Cardiac septum (tissue), 1 donor: ENCODE measurements at regions not wholly inside any gene's neighbourhood (a gene's known extent, or its start where the extent isn't known, plus 50 kb on each side); places are given as distances from the start of the nearest gene placed in this dataset.

ENCODE experiments used
- DNase-seq: peaks from one replicate; pipeline ENCODE4 v3.0.0-alpha.2; 2020; ENCODE audit warnings: low spot score
- intact Hi-C: fragments of 100-400 bp; cut with DNase I; formaldehyde crosslinking; loops from one replicate; pipeline ENCODE4 v1.14.0; 2022
- donor health status: DM: no; HTN: no; CAD: no.

GRCh38 chr10:47076949-47077361 is 165.7 kb downstream of the PTPN20 start:
- no peak for DNase-seq
- intact Hi-C loops: no loop called here

- intact Hi-C loops: no loop called here
- DNase-seq: no peak
These were observed 166.2 kb downstream of the PTPN20 start for GRCh38 chr10:47077386-47077785.

- intact Hi-C loops: no loop called here
- no peak for DNase-seq
These were observed 166.7 kb downstream of the PTPN20 start for GRCh38 chr10:47077941-47078340.

GRCh38 chr10:47078393-47079203 is 167.4 kb downstream of the PTPN20 start:
- intact Hi-C loops: no loop called here
- DNase-seq: no peak

- intact Hi-C loops: no loop called here
- no peak for DNase-seq
These were observed 168.0 kb downstream of the PTPN20 start for GRCh38 chr10:47079204-47079580.

- DNase-seq: no peak
- intact Hi-C loops: no loop called here
These were observed 170.0 kb downstream of the PTPN20 start for GRCh38 chr10:47081264-47081663.

- DNase-seq: no peak
- intact Hi-C loops: no loop called here
These were observed 171.0 kb downstream of the PTPN20 start for GRCh38 chr10:47082055-47082784.

- DNase-seq: no peak
- intact Hi-C loops: no loop called here
These were observed 176.4 kb downstream of the PTPN20 start for GRCh38 chr10:47087667-47088066.

- no peak for DNase-seq
- intact Hi-C loops: no loop called here
These were observed 177.6 kb downstream of the PTPN20 start for GRCh38 chr10:47088656-47089354.

- intact Hi-C loops: no loop called here
- no peak for DNase-seq
These were observed 178.8 kb downstream of the PTPN20 start for GRCh38 chr10:47090042-47090441.

- intact Hi-C loops: no loop called here
- DNase-seq: no peak
These were observed 179.7 kb downstream of the PTPN20 start for GRCh38 chr10:47090903-47091302.

GRCh38 chr10:47091421-47091820 is 180.2 kb downstream of the PTPN20 start:
- intact Hi-C loops: no loop called here
- DNase-seq: no peak

- intact Hi-C loops: no loop called here
- DNase-seq: no peak
These were observed 181.1 kb downstream of the PTPN20 start for GRCh38 chr10:47092376-47092775.

GRCh38 chr10:47092831-47093230 is 181.6 kb downstream of the PTPN20 start:
- DNase-seq: no peak
- intact Hi-C loops: no loop called here

GRCh38 chr10:47094126-47094525 is 182.9 kb downstream of the PTPN20 start:
- intact Hi-C loops: no loop called here
- DNase-seq: no peak

- intact Hi-C loops: no loop called here
- DNase-seq: no peak
These were observed 183.4 kb downstream of the PTPN20 start for GRCh38 chr10:47094636-47095035.

GRCh38 chr10:47095211-47095610 is 184.0 kb downstream of the PTPN20 start:
- intact Hi-C loops: no loop called here
- DNase-seq: no peak

- DNase-seq: no peak
- intact Hi-C loops: no loop called here
These were observed 184.8 kb downstream of the PTPN20 start for GRCh38 chr10:47095848-47096612.

GRCh38 chr10:47098238-47098637 is 187.0 kb downstream of the PTPN20 start:
- DNase-seq: no peak
- intact Hi-C loops: no loop called here

- no peak for DNase-seq
- intact Hi-C loops: no loop called here
These were observed 187.7 kb downstream of the PTPN20 start for GRCh38 chr10:47098964-47099363.
